ENCODE measurements at regions not wholly inside any gene's neighbourhood (a gene's known extent, or its start where the extent isn't known, plus 50 kb on each side); places are given as distances from the start of the nearest gene placed in this dataset.

DNA sequence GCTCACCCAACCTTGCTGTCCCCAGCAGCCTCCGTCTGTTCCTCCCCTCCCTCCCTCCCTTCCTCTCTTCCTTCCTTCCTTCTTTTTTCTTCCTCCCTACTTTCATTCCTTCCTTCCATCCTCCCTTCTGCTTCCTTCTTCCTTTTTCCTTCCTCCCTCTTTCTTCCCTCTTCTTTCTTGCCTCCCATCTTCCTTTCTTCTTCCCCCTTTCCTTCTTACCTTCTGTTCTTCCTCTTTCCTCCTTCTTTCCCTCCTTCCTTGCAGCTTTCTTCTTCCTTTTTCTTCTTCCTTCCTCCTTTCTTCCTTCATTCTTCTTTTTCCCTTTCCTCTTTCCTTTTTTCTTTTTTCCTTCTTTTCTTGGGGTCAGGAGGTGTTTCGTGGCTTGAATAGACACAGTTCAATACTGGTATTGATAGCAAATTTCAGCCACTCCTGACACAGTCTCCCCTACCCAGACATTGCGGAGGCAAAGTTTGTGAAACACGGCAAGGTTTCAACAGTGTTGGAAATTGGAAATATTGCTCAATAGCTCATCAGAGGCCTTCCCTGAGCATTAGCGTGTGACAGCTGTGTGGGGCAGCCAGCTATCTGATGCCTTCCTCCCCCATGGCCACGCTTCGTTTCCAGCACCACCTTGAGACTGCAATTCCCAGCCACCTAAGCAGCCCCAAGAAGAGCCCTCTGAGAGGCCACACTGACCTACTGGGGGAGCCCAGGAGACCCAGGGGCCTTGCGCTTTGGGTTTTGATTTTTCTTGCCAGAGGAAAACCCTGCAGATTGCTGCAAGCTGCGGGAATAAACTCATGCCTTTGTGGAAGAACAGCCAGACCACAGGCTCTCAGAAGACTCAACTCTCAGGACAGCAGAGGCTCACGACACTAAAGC, 82.2 kb downstream of the KLF15 start:
- TF ChIP-seq CTCF (IDR thresholded peaks at IDR 0.05) (no peak), POLR2A (IDR thresholded peaks at IDR 0.05) (no peak)

All from gastroesophageal sphincter (tissue), 3 donors.